Activated gamma-delta T cell treated with anti-CD3 and anti-CD28 coated beads, Interleukin-2, amount 50 U/mL, for 16 hours (primary cell): ENCODE measurements at regions not wholly inside any gene's neighbourhood (a gene's known extent, or its start where the extent isn't known, plus 50 kb on each side); places are given as distances from the start of the nearest gene placed in this dataset.
A peak's percentile ranks its signal among the peaks of the same experiment; 100 is the strongest.

Experiments used
- DNase-seq: peaks from one replicate; pipeline ENCODE4 v3.0.0-alpha.2; 2020; ENCODE audit warnings: low read depth

DNA sequence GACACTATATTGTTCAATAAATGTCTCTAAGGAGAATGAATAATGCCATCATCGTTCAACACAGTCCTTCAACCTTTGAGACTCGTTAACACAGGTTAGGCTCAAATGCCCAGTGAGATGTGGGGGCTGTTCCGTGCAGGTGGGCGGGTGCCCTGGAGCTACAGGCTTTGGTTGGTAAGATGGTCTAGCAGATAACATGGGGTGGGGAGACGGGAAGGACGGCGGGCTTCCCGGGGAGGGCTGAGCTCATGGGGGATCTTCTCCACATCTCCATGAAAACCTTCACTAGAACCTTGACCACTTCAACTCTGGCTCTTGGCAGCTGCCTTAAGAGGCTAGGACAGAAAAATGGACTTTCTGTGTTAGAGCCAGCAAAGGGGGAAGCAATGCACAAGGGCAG lies 134.1 kb upstream of the TCERG1L start:
- DNase-seq: no peak

- no peak for DNase-seq
Observed at GRCh38 chr10:131446171-131446570, 134.7 kb upstream of the TCERG1L start.

GRCh38 chr10:131448171-131448570 lies 136.7 kb upstream of the TCERG1L start:
- no peak for DNase-seq

- no peak for DNase-seq
Observed at GRCh38 chr10:131448883-131449282, 137.4 kb upstream of the TCERG1L start.

DNA sequence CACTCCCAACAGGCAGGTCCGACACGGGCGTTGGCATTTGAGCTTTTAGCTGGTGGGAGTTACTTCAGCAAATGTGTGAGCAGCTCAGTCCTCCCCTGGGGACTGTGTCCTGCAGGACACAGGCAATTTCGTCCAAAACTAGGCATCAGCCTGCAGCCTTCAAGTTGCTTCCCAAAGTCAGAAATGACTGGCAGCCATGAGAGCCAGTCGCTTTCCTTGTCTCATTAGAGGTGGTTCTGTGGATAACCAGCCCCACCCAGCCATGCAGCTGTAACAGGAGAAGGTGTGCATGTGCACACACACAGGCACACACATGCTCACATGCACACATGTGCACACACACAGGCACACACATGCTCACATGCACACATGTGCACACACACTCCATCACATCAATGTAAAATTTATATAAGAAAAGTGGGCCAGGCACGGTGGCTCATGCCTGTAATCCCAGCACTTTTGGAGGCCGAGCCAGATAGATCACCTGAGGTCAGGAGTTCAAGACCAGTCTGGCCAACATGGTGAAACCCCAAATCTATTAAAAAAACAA lies 138.8 kb upstream of the TCERG1L start:
- no peak for DNase-seq

DNA sequence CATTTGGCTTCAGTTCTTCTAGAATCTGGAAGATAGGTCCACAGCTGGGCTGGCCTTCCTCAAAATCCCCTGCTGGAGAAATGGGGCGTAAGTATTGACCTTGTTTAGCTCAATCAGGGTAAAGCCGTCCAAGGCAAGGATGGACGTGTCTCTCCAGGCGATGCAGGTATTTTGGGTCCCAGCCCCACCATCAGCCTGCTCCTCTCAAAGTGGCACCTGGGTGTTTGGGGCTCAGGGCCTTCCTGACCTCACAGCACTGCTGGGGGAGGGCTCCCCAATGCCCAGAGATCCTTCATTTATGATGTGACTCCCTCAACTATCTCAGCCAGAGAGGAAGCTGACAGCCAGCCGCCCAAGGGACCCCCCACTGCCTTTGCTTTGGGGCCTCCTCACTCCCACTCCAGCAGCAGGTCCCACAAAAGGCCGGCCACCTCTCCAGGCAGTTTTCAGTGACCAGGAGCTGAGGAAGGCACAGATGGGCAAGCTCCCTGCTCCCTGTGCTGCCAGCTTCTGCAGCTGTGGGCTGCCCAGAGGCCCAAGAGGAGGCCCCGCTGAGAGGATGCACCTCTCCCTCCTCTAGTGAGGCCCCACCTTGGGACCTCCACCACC lies 140.0 kb upstream of the TCERG1L start:
- no peak for DNase-seq

- DNase-seq: no peak
Observed at GRCh38 chr10:131452926-131453720, 141.6 kb upstream of the TCERG1L start.

GRCh38 chr10:131453721-131454634 lies 142.5 kb upstream of the TCERG1L start:
- peak; percentile 12 for DNase-seq

GRCh38 chr10:131456411-131456810 lies 144.9 kb upstream of the TCERG1L start:
- DNase-seq: no peak

DNA sequence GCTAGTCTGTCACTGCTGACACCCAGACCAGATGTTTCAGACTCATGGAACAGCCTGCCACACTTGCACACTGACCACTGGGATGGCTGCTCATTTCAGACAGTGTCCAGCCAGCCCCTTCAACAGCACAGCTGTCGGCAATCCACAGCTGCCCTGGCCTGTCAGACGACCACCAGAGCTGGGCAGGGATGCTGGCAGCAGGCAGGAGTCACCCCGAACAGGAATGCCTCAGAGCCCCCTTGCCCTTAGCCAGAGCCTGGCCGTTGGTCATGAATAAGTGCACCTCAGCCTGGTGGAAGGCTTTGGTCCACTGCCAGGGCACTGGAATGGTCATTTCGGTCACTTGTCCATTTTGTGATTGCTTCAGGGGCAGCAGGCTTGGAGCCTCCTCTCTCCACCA lies 149.6 kb upstream of the TCERG1L start:
- DNase-seq: no peak

DNA sequence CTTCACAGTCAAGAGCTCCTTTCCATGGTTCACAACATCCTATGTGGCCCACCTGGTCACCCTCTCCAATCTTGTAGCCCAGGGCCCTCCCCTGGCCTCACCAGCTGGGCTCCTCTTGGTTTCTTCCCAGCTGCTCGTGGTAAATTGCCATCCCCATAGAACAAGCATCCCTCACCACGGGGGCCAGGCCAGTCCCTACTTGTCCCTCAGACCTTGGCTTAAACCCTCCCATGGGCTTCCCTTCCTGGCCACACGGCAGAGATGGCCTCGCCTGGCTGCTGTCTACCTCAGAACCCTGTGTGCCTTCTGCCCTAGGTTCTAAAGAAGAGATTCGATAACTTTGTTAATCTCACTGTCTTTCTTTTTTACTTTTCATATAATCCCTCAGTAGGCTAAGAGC lies 153.3 kb upstream of the TCERG1L start:
- no peak for DNase-seq

GRCh38 chr10:131469551-131469950 lies 158.0 kb upstream of the TCERG1L start:
- DNase-seq: no peak

DNA sequence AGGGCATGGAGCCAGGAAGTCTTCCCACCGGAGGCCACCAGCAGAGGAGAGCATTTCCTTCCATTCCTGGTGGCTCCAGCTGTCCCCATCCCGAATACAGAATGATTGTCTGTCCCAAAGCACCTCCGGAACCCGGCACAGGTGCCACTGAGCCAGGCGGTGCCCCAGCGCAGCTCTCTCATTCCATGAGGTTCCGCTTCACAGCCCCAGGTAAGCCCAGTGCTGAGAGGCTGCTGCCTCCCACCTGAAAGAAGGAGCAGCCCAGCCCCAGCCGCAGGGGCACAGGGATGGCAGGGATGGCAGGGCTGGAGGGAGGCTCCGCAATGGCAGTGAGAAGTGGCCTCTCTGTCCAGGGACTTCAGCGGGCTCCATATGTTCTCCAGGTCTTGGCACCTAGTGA lies 162.1 kb upstream of the TCERG1L start:
- no peak for DNase-seq

GRCh38 chr10:131474416-131474815 lies 162.9 kb upstream of the TCERG1L start:
- no peak for DNase-seq

DNA sequence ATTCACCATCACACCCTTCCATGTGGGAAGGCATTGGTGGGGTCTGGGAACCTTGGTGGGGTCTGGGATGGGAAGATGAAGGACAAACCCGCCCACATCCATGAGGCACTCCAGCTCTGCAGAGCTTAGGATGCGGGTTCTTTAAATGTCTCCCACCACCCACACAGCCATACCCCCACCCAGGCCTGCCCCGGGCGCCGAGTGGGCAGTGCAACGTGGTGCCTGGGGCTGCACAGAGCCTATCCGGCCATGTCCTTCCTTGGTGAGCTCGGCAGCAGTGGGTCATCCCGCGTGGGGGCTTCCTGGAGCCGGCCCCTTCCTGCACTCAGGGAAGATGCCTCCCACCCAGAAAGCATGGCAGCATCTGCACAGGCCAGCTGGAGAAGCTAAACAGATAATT lies 163.5 kb upstream of the TCERG1L start:
- no peak for DNase-seq

DNA sequence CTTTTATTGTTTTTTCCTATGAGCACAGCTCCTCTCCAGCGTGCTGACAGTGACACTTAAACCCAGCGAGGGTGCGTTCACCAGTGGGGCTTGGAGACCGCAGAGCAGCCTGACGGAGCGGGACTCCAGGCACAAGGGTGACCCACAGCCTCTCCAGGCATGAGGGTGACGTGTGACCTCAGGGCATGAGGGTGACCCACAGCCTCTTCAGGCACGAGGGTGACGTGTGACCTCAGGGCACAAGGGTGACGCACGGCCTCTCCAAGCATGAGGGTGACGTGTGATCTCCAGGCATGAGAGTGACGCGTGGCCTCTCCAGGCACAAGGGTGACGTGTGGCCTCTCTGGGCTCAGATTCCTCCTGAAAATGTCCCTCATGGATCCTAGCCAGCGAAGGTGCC lies 164.3 kb upstream of the TCERG1L start:
- DNase-seq: no peak

DNA sequence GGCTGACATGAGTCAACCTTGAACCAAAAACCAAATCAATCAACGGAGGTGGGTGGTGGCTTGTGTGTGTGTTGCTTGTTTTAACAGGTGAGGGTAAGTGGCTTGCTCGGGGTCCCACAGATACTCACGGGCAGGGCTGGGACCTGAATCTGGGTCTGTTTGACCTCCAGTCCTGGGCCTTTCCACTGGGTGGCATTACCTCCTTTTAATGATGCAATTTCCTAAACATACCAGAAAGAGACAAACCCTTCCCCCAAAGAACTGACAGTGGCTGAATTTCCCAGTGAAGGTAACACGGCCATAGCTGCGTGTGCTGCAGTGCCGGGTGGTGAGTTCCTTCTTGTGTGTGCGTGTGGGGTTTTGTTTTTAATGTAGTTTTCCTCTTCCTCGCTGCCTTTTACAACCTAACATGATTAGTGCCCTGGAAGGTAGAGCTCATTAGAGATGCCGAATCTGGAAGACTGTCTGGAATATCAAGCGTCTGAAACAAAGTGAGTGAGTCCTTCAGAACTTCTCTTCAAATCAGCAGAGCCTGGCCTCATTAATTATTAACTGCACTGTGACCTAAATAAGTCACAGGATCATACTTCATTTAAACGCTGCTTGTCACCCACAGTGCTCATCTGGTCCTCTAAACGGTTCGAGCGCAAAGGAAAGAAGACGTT lies 166.1 kb upstream of the TCERG1L start:
- DNase-seq: no peak

GRCh38 chr10:131478377-131478989 lies 167.0 kb upstream of the TCERG1L start:
- no peak for DNase-seq

DNA sequence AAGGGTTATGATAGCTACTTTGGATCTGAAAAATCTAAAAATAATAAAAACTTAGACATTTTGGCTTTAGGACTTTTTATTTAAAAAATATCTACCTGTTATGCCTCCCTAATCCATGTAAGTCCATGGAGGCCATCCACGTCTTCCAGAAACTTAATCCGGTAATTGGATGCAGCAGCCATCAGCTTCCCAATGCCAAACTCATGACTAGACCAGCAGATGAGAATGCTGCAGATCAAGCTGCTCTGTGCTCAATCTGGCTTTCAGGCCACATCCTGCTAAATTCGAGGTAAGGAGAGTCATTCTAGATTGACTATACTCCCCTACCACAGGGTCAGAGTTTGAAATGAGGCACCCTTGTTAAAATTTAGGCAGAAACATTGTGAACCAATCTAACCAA lies 168.5 kb upstream of the TCERG1L start:
- DNase-seq: no peak

GRCh38 chr10:131480861-131481260 lies 169.3 kb upstream of the TCERG1L start:
- no peak for DNase-seq

GRCh38 chr10:131485732-131486131 lies 174.2 kb upstream of the TCERG1L start:
- no peak for DNase-seq

DNA sequence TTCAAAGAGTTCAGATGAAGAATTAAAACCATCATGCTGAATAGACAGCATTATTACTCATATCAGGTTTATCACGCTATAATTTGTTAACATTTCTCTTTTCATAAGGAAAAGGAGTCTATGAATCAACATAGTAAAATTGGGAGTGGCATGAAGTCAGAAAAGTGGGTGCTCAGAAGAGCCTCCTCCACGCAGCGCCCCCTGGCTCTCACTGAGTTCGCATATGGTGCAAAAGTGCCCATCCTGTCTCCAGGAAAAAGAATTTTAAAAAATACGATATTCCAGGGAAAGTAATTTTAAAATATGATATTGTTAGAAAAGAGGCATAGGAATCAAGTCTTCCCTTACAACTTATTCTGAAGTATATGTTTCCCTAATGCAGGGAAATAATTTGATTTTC lies 176.3 kb upstream of the TCERG1L start:
- no peak for DNase-seq
